ENCODE measurements at regions not wholly inside any gene's neighbourhood (a gene's known extent, or its start where the extent isn't known, plus 50 kb on each side); places are given as distances from the start of the nearest gene placed in this dataset.

- no peak for DNase-seq
Measured at GRCh38 chr13:24085662-24086061, 74.9 kb upstream of the SPATA13 start.

GRCh38 chr13:24086642-24087041, 73.9 kb upstream of the SPATA13 start:
- no peak for DNase-seq

DNA sequence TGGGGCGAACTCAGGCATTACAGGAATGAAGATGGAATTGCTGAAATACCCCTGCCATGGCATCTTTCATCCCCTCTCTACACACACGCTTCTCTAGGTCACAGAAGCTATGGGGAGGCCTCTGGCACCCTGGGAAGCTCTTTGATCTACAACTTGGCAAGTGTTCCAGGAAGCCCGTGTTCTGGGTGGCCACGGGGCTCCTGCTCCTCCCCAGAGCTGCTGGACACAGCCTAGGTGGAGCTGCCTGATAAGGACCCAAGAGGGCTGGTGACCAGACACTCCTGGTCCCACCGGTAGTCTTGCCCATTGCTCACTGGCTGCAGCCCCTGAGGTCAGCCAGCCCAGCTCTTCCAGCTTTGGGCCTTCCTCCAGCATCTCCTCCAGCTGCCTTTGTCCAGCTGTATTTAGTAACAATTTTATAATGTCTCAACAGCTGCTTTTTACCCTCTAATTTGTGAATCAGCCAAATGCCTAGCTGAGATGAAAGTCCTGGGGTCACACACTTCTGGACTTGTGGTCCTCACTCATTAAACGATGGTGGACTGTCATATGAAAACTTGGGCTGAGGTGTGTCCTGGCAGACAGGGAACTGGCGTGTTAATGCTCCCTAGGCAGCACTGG, 72.8 kb upstream of the SPATA13 start:
- DNase-seq, result no peak

DNA sequence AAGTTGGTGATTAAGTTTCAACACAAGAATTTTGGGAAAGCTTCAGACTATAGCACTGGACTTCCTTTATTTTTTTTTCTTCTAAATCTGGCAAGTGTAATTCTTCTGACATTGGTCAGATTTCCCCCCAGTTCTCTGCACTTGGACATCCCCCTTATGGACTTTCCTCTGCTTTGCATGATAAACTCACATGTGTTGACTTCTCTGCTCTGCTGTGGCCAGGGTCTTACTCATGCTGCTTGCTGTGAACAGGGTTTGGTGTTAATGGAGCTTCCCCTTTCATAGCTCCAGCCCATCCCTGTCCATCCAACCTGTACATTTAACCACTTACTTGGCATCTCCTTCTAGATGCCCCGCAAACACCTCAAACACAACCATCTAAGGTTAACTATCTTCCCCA, 70.5 kb upstream of the SPATA13 start:
- no peak for DNase-seq

GRCh38 chr13:24091080-24091479, 69.4 kb upstream of the SPATA13 start:
- no peak for DNase-seq

- DNase-seq, result no peak
Measured at GRCh38 chr13:24092108-24092507, 68.4 kb upstream of the SPATA13 start.

DNA sequence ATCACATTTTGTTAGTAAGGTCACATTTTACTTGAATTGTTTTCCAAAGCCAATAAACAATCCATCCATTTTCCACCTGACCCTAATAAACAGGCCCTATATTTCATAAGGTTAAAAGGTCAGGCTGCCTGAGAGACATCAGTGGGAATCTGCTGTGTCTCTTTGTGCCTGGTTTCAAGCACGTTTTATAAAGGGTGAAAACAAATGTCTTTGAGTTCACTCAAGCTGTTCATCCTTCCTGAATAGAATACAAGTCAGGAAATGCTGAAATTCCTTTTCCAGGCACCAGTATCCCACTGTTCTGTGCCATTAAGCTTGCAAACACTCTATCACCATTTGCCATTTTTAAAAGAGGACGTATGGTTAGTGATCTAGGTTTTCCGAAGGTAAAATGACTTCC, 67.5 kb upstream of the SPATA13 start:
- DNase-seq, result no peak

GRCh38 chr13:24096659-24097058, 63.9 kb upstream of the SPATA13 start:
- no peak for DNase-seq

DNA sequence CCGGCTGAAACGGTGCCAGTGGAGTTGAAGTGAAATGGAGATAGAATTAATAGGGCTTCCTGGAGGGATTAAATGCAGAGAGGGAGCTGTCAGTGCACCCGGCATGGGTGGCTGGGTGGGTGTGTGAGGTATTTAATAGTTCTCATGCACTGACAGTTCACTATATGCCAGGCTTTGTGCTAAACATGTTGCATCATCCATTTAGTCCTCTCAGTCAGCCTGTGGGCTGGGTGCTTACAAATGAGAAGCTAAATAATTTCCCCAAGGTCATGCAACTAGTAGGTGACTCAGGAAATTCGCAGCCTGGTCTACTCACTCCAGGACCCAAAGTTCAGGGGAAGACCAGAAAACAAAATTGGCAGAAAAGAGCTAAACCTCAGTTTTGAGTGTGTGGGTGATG, 63.5 kb upstream of the SPATA13 start:
- DNase-seq, result no peak

GRCh38 chr13:24097667-24098066, 62.9 kb upstream of the SPATA13 start:
- no peak for DNase-seq

DNA sequence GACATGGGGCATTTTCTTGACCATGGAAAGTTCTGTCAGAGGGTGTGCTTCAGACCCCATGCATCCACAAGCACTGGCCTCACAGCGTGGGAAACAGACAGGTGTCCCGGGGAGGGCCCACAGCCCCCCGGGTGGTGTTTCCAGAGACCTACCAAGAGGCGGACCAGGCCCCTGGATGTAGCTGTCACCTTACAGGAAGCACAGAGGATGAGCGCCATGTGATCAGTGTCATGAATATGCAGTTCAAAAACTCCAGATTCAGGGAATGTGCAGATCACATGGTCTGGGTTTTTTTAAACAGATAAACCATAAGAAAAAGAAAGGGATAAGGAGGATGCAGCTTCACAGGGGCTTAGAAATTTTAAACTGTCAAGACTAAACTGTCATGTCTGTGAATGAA, 61.0 kb upstream of the SPATA13 start:
- DNase-seq, result no peak

GRCh38 chr13:24100188-24100587, 60.3 kb upstream of the SPATA13 start:
- DNase-seq, result no peak

DNA sequence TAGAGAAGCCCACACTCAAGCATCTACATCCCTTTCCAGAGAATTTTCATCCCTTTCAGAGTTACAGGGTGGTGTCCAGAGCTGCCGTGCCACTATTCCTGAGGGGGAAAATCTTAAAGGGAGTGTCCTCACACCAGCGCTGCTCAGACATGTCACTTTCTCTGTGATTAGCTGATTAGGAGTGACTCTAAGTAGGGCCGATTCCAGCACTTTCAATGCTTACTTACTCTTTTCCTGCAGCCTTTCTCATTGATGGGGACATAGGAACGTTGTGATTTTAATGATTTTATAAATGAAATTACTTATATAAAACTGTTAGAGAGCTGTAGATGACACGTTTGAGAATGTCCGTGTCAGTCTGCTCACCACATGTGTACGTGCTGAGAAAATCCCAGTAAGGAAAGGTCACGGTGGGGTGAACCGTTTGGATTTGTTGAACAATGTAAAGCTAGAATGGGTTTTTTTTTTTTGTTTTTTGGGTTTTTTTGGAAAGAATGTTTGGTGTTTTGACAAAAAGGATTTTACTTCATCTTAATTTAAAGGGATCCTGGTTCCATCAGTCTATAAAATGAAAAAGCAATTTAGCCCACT, 56.6 kb upstream of the SPATA13 start:
- no peak for DNase-seq

GRCh38 chr13:24104723-24105122, 55.8 kb upstream of the SPATA13 start:
- DNase-seq, result no peak

DNA sequence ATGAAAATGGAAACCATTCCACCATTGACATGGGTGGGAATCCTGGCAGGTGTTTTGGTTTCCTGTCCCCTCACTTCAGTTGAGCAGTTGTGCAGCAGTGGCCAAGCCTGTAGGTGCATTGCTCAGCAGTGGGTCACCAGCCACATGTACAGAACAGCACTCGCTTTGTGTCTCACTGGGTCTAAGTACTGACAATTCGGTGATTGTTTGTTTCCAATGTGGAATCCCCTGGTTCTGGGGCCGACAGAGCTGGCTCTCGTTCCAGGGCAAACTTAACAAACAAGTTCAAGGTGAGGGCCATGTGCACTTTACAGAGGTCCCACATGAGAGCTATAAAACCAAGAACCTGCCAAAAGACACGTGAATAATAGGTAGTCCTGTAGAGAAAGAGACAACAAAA, 54.1 kb upstream of the SPATA13 start:
- no peak for DNase-seq

- DNase-seq, result no peak
Measured at GRCh38 chr13:24107955-24108614, 52.4 kb upstream of the SPATA13 start.

DNA sequence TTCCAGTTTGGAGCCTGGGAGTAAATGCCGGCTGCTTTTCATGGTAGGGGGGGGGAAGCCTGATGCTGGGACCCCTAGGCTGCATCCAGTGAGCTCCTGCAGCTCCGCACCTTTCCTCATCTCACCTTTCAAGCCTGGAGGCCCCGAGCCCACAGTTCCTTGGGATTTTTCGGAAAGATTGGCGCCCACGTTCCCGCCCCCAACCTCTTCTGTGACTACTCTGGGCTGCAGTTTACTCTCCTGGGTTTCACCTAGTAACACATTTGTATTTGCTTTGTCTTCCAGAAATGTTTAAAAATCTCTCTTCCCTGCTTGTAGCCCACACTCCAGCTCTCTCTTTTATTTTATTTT, 51.9 kb upstream of the SPATA13 start:
- no peak for DNase-seq

- no peak for DNase-seq
Measured at GRCh38 chr13:24110011-24110410, 50.5 kb upstream of the SPATA13 start.
